Epithelial cell of esophagus (primary cell): ENCODE measurements at regions not wholly inside any gene's neighbourhood (a gene's known extent, or its start where the extent isn't known, plus 50 kb on each side); places are given as distances from the start of the nearest gene placed in this dataset.

Experiments
- DNase-seq: peaks from one replicate; pipeline ENCODE4 v3.0.0; 2010; ENCODE audit warnings: low read depth
- H3K4me3 ChIP-seq: 2 replicates; pipeline ENCODE4 v1.5.1; 2011; ENCODE audit warnings: mild to moderate bottlenecking, low read length, control low read depth
- CTCF ChIP-seq: IDR thresholded peaks from 2 replicates; pipeline ENCODE4 v1.5.1; 2011; ENCODE audit warnings: low read depth, mild to moderate bottlenecking, low read length, control low read depth, inconsistent platforms; ENCODE audit not compliant: insufficient read depth; ENCODE audit errors: missing control alignments

GRCh38 chr1:72489801-72490200, 207.5 kb upstream of the NEGR1 start:
- no peak for TF ChIP-seq CTCF
- DNase-seq = no peak

GRCh38 chr1:72485801-72486200, 203.5 kb upstream of the NEGR1 start:
- no peak overlapping the region for H3K4me3 ChIP-seq
- no peak for TF ChIP-seq CTCF
- no peak for DNase-seq

More at GRCh38 chr1:72489801-72490200, 207.5 kb upstream of the NEGR1 start:
- no peak overlapping the region for H3K4me3 ChIP-seq

- no peak for TF ChIP-seq CTCF
- DNase-seq = no peak
- no peak overlapping the region for H3K4me3 ChIP-seq
Observed at GRCh38 chr1:72483846-72484357, 201.6 kb upstream of the NEGR1 start.

GRCh38 chr1:72482736-72483413, 200.5 kb upstream of the NEGR1 start:
- DNase-seq = no peak
- no peak for TF ChIP-seq CTCF
- no peak overlapping the region for H3K4me3 ChIP-seq

GRCh38 chr1:72481420-72481970, 199.2 kb upstream of the NEGR1 start:
- no peak for TF ChIP-seq CTCF
- no peak for DNase-seq
- no peak overlapping the region for H3K4me3 ChIP-seq

GRCh38 chr1:72466376-72466775, 184.0 kb upstream of the NEGR1 start:
- H3K4me3 ChIP-seq = no peak overlapping the region
- no peak for DNase-seq
- no peak for TF ChIP-seq CTCF
